GM21360 (cell line): ENCODE measurements at regions not wholly inside any gene's neighbourhood (a gene's known extent, or its start where the extent isn't known, plus 50 kb on each side); places are given as distances from the start of the nearest gene placed in this dataset.
"Not testable (repeated sequence)": the region's sequence is repeated elsewhere in the genome, so short reads cannot be mapped to it uniquely, and the experiment has no call there.

ENCODE experiments used
- ATAC-seq: cut with Tn5 transposase; IDR thresholded peaks from one replicate; pipeline ENCODE4 v1.9.1; 2021; ENCODE audit warnings: mild to moderate bottlenecking, moderate library complexity; ENCODE audit not compliant: unreplicated experiment

DNA sequence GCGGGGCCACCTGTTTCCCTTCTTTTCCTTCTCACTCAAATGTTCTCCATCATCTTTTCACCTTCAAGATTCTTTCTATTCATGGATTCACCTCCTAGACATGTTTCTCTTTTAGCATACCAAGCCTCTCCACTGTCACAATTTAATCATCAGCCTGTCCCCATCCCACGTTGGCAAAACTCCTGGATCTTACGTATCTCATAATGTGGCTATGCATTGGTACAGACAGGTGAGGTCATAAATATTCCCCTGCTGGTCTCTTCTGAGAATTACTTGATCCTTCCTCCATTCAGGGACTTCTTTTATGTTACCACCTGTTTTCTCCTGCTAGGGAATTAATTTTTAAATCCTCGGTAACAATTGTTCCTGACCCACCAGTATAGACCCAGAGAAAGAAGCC is 262.6 kb upstream of the NEBL start:
- ATAC-seq: no peak

GRCh38 chr10:21158301-21158700 is 261.2 kb upstream of the NEBL start:
- ATAC-seq: no peak

DNA sequence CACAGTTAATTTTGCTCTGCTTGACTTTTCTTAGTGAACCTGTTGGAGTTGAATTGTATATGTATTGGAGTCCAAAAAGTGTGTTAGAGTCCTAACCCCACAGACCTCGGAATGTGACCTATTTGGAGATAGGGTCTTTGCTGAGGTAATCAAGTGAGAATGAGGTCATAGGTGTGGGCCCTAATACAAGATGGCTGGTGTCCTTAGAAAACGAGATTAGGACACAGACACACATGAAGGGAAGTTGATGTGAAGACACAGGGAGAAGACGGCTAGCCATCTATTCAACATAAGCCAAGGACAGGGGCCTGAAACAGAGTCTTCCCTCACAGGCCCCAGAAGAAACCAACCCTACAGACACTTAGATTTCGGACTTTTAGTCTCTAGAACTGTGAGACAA is 260.6 kb upstream of the NEBL start:
- no peak for ATAC-seq

- no peak for ATAC-seq
Measured at GRCh38 chr10:21150166-21150565, 253.1 kb upstream of the NEBL start.

DNA sequence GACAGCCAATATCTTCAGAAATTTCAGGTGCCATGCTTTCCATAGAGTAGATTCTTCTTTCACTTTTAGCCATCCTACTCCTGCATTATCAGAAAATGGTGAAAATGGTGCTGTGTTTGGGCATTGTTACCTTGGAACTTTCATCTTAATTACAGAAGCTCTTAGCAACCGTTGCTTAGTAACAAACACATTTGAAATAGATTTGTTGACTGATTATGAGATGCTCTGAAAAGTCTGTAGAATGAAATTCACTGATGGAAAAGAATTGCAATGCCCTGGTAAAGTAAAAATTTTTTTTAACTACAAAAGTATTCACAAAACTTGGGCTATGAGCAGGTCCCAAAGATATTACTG is 249.3 kb upstream of the NEBL start:
- ATAC-seq: no peak

DNA sequence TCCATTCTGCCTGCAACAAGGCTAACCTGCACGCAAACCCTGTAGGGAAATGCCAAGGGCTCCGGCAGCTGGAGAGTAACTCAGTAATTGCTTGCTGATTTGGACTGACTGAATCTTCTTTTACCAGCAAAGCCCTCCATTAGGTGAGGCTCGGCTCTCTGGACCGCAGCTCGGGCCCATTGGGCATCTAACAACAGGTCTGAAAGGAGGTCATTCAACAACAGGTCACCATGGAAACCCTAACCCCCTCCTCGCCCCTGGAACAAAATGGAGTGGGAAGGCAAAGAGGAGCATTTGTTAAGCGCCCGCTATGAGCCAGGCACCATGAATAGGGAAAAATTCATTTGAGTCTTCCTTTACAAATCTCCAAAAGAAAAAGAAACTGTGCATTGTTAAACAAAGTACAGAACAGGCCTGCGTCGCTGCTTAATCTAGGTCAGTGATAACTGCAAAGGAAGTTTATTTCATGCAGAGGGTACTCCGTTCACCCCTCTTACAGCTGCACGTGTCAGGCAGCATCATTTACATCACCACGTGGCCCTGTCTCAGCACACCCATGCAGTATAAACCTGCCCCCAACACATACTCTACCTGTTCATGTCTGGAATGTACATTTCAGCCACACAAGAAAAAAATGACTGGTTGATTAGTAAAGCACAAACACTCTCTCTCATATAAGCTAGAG is 248.8 kb upstream of the NEBL start:
- no peak for ATAC-seq

DNA sequence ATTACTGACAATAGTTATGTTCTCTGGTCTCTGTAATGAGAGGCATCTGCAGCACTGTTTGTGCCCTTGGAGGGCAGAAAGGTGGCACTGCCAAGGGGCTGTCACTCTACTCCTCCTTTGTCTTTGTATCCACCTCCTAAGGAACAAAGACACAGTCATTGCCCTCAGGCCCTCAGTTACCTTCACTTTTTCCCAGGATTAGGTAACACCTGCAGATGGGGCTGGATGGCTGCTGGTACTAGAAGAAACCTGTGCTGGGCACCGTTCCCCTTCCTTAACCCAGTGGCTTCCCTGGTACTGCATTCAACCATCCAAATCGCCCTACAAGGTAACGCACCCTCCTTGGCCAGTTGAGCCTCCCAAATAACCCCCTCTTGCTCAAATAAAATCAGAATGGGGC is 246.9 kb upstream of the NEBL start:
- ATAC-seq: no peak

- no peak for ATAC-seq
Measured at GRCh38 chr10:21141946-21142492, 244.9 kb upstream of the NEBL start.

DNA sequence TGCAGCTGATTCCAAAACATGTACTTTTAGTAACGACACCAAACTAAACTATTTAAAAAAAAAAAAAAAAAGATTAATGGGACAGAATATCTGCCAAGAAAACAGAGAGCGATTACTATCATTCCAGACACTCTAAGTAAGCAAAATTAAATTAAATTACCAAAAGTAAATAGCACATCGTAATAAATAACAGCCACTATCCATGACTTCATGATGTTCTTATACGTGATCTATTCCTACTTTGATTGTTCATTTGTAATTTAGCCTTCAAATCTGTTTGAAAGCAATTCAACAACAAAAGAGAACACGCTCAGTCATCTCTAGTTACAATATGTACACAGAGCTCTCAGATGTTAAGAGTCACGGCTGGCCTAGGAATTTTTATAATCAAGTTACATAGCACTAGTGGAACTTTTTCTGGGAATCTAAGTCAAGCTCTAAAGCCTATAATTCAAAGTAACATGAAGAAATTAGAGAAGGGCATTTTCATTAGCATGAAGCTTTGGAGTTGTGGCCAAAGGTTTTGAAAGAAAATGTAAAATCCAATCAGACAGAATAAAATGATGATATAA is 241.7 kb upstream of the NEBL start:
- ATAC-seq: no peak

GRCh38 chr10:21135023-21135931 is 238.2 kb upstream of the NEBL start:
- no peak for ATAC-seq

- no peak for ATAC-seq
Measured at GRCh38 chr10:21134645-21135022, 237.5 kb upstream of the NEBL start.

GRCh38 chr10:21130683-21131442 is 233.8 kb upstream of the NEBL start:
- no peak for ATAC-seq

- ATAC-seq: no peak
Measured at GRCh38 chr10:21130108-21130507, 233.0 kb upstream of the NEBL start.

GRCh38 chr10:21125471-21126228 is 228.5 kb upstream of the NEBL start:
- no peak for ATAC-seq

DNA sequence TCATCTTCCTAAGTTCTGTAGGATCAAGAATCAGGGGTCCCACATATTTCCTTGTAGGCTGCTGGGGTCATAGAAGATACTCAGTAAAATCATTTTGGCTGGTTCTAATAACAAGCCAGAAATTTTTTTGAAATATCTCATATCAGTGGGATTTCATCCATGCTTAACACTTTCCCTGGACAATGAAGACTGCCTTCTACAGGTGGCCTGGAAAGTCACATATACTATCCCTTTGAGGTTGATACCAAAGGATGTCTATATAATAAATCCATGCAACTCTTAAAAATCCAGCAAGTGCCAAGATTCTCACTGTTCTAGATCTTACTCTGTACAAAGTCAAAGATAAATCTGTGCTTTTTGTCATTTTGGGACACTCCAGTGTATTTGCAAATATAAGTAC is 225.8 kb upstream of the NEBL start:
- no peak for ATAC-seq

GRCh38 chr10:21121822-21122221 is 224.7 kb upstream of the NEBL start:
- not testable (repeated sequence) for ATAC-seq

GRCh38 chr10:21114683-21115082 is 217.6 kb upstream of the NEBL start:
- no peak for ATAC-seq

DNA sequence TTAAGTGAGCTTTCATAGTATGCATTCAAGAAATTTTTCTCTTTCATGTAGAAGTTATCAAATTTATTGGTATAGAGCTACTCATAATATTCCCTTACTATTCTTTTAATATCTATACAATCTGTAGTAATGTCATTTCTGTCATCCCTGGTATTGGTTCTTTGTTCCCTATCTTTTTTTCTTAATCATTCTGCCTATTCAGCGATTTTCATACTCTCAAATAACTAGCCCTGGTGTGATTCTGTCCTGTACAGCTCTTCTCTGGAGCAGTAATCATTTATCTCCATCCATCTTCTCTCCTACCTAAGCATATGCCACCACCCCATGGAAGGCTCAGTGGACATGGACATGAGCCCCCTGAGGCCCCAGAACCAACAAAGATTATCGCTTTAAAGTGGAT is 213.2 kb upstream of the NEBL start:
- no peak for ATAC-seq

- ATAC-seq: not testable (repeated sequence)
Measured at GRCh38 chr10:21106931-21107330, 209.8 kb upstream of the NEBL start.

- ATAC-seq: not testable (repeated sequence)
Measured at GRCh38 chr10:21105331-21105730, 208.2 kb upstream of the NEBL start.
